ENCODE measurements at regions not wholly inside any gene's neighbourhood (a gene's known extent, or its start where the extent isn't known, plus 50 kb on each side); places are given as distances from the start of the nearest gene placed in this dataset.

DNA sequence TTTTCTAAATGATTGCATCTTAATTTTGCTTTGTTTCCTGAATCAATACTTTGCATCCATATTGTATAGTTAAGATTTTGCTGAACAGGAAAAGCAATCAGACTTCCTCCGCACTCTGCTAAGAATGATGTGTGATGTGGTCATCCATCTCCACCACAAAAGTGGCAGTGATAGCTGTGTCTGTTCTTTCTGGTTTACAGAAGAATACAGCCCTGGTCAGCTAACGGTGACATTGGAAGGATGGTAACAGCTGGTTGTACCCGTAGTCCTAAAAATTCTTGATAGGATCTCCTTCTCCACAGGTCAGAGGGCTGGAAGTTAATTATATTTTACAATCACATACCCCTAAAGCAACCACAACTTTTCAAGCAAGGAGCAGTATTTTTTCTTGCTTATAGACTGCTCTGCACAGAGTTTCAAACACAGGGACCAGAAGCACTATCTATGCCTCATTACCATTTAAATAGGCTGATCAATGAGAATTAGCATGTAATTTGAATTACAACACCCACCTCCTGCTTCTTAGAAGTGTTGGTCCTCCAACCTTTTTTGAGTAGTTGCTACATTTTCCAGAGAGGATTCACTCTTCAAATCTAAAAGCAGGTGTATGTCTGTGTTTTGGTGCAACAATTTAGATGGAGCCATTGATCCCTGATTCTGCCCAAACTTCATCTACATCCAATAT is 1191.9 kb upstream of the NUDT12 start:
- Histone ChIP-seq H3K9me3 (ENCODE audit: control insufficient read depth in 2 of 2, low read length in 2 of 2) (no peaks in the 10 kb centered on the region), H3K27me3 (ENCODE audit: control insufficient read depth in 2 of 2, insufficient read depth in 2 of 2, low read length in 2 of 2) (no peaks in the 10 kb centered on the region), H3K4me3 (ENCODE audit: low read length in 2 of 2) (no peak overlapping the region), H3K27ac (ENCODE audit: low read depth in 2 of 2, low read length in 2 of 2) (no peak overlapping the region), H3K9ac (ENCODE audit: low read depth in 1 of 2, low read length in 2 of 2) (no peak overlapping the region), H3K36me3 (ENCODE audit: control insufficient read depth in 2 of 2, insufficient read depth in 2 of 2, low read length in 2 of 2) (no peaks in the 10 kb centered on the region), H3K4me1 (ENCODE audit: control insufficient read depth in 2 of 2, insufficient read depth in 2 of 2, low read length in 2 of 2) (no peaks in the 10 kb centered on the region)

GRCh38 chr5:104751969-104752368 is 1189.4 kb upstream of the NUDT12 start:
- Histone ChIP-seq H3K9ac (ENCODE audit: low read depth in 1 of 2, low read length in 2 of 2) (no peak overlapping the region), H3K27ac (ENCODE audit: low read depth in 2 of 2, low read length in 2 of 2) (no peak overlapping the region), H3K9me3 (ENCODE audit: control insufficient read depth in 2 of 2, low read length in 2 of 2) (no peaks in the 10 kb centered on the region), H3K27me3 (ENCODE audit: control insufficient read depth in 2 of 2, insufficient read depth in 2 of 2, low read length in 2 of 2) (no peaks in the 10 kb centered on the region), H3K4me1 (ENCODE audit: control insufficient read depth in 2 of 2, insufficient read depth in 2 of 2, low read length in 2 of 2) (no peaks in the 10 kb centered on the region), H3K4me3 (ENCODE audit: low read length in 2 of 2) (no peak overlapping the region), H3K36me3 (ENCODE audit: control insufficient read depth in 2 of 2, insufficient read depth in 2 of 2, low read length in 2 of 2) (no peaks in the 10 kb centered on the region)

GRCh38 chr5:104739905-104740304 is 1177.3 kb upstream of the NUDT12 start:
- Histone ChIP-seq H3K9ac (ENCODE audit: low read depth in 1 of 2, low read length in 2 of 2) (no peak overlapping the region), H3K27ac (ENCODE audit: low read depth in 2 of 2, low read length in 2 of 2) (no peak overlapping the region), H3K4me3 (ENCODE audit: low read length in 2 of 2) (no peak overlapping the region), H3K27me3 (ENCODE audit: control insufficient read depth in 2 of 2, insufficient read depth in 2 of 2, low read length in 2 of 2) (no peaks in the 10 kb centered on the region), H3K4me1 (ENCODE audit: control insufficient read depth in 2 of 2, insufficient read depth in 2 of 2, low read length in 2 of 2) (no peaks in the 10 kb centered on the region), H3K36me3 (ENCODE audit: control insufficient read depth in 2 of 2, insufficient read depth in 2 of 2, low read length in 2 of 2) (no peaks in the 10 kb centered on the region), H3K9me3 (ENCODE audit: control insufficient read depth in 2 of 2, low read length in 2 of 2) (no peaks in the 10 kb centered on the region)

DNA sequence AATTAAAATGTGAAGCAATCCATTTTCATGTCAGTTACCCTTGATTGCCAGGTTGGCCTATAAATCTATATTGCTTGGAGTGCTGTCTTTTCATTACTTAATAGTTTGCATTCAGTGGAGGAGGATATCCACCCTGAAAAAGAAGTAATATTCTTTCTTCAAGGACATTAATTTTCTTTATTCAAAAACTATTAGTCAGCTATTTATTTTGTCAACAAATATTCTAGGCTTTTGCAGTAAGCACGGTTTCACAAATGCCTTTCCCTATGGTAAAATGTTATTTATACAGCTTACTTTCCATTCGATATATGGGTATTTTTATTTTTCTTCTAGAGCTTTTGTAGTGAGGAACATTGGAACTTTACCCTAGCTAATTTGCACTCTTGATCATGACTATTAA is 1176.9 kb upstream of the NUDT12 start:
- no peaks in the 10 kb centered on the region for H3K4me1 ChIP-seq (ENCODE audit: control insufficient read depth in 2 of 2, insufficient read depth in 2 of 2, low read length in 2 of 2)
- H3K9me3 ChIP-seq (ENCODE audit: control insufficient read depth in 2 of 2, low read length in 2 of 2) = no peaks in the 10 kb centered on the region
- H3K27ac ChIP-seq (ENCODE audit: low read depth in 2 of 2, low read length in 2 of 2) = no peak overlapping the region
- H3K27me3 ChIP-seq (ENCODE audit: control insufficient read depth in 2 of 2, insufficient read depth in 2 of 2, low read length in 2 of 2) = no peaks in the 10 kb centered on the region
- no peak overlapping the region for H3K9ac ChIP-seq (ENCODE audit: low read depth in 1 of 2, low read length in 2 of 2)
- no peaks in the 10 kb centered on the region for H3K36me3 ChIP-seq (ENCODE audit: control insufficient read depth in 2 of 2, insufficient read depth in 2 of 2, low read length in 2 of 2)
- no peak overlapping the region for H3K4me3 ChIP-seq (ENCODE audit: low read length in 2 of 2)

- H3K27me3 ChIP-seq (ENCODE audit: control insufficient read depth in 2 of 2, insufficient read depth in 2 of 2, low read length in 2 of 2) = no peaks in the 10 kb centered on the region
- no peak overlapping the region for H3K27ac ChIP-seq (ENCODE audit: low read depth in 2 of 2, low read length in 2 of 2)
- H3K9ac ChIP-seq (ENCODE audit: low read depth in 1 of 2, low read length in 2 of 2) = no peak overlapping the region
- no peaks in the 10 kb centered on the region for H3K9me3 ChIP-seq (ENCODE audit: control insufficient read depth in 2 of 2, low read length in 2 of 2)
- no peaks in the 10 kb centered on the region for H3K4me1 ChIP-seq (ENCODE audit: control insufficient read depth in 2 of 2, insufficient read depth in 2 of 2, low read length in 2 of 2)
- H3K36me3 ChIP-seq (ENCODE audit: control insufficient read depth in 2 of 2, insufficient read depth in 2 of 2, low read length in 2 of 2) = no peaks in the 10 kb centered on the region
- H3K4me3 ChIP-seq (ENCODE audit: low read length in 2 of 2) = no peak overlapping the region
Observed at GRCh38 chr5:104736073-104736472, 1173.5 kb upstream of the NUDT12 start.

GRCh38 chr5:104734046-104734445 is 1171.5 kb upstream of the NUDT12 start:
- Histone ChIP-seq H3K36me3 (ENCODE audit: control insufficient read depth in 2 of 2, insufficient read depth in 2 of 2, low read length in 2 of 2) (no peaks in the 10 kb centered on the region), H3K9ac (ENCODE audit: low read depth in 1 of 2, low read length in 2 of 2) (no peak overlapping the region), H3K27ac (ENCODE audit: low read depth in 2 of 2, low read length in 2 of 2) (no peak overlapping the region), H3K4me1 (ENCODE audit: control insufficient read depth in 2 of 2, insufficient read depth in 2 of 2, low read length in 2 of 2) (no peaks in the 10 kb centered on the region), H3K27me3 (ENCODE audit: control insufficient read depth in 2 of 2, insufficient read depth in 2 of 2, low read length in 2 of 2) (no peaks in the 10 kb centered on the region), H3K9me3 (ENCODE audit: control insufficient read depth in 2 of 2, low read length in 2 of 2) (no peaks in the 10 kb centered on the region), H3K4me3 (ENCODE audit: low read length in 2 of 2) (no peak overlapping the region)

DNA sequence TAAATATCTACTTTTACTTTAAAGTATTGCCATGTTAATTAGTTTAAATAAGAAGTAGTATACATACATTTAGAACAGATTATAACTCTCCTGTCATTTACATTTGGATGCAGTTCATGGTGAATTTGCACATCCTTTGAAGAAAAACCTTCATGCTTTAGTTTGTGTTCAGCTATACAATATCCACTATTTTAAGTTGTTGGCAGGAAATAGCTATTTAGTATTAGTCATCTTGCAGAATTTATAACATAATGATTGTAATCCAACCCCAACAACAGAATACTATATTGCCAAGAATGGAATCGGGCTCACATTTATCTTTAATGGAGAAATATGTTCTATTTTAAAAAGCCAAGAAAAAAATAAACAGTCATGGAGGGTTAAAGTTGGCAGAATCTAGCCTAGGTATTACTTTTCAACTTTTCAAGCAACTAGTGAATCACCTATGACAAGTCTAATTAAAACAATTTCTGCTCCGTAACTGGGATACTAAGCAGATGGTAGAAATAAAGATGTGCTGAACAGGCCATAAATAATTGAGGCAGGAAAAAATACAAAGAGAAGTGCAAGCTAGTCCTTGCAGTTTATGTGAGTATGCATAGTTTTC is 1170.6 kb upstream of the NUDT12 start:
- no peaks in the 10 kb centered on the region for H3K9me3 ChIP-seq (ENCODE audit: control insufficient read depth in 2 of 2, low read length in 2 of 2)
- H3K27ac ChIP-seq (ENCODE audit: low read depth in 2 of 2, low read length in 2 of 2) = no peak overlapping the region
- H3K4me1 ChIP-seq (ENCODE audit: control insufficient read depth in 2 of 2, insufficient read depth in 2 of 2, low read length in 2 of 2) = no peaks in the 10 kb centered on the region
- H3K36me3 ChIP-seq (ENCODE audit: control insufficient read depth in 2 of 2, insufficient read depth in 2 of 2, low read length in 2 of 2) = no peaks in the 10 kb centered on the region
- H3K27me3 ChIP-seq (ENCODE audit: control insufficient read depth in 2 of 2, insufficient read depth in 2 of 2, low read length in 2 of 2) = no peaks in the 10 kb centered on the region
- H3K9ac ChIP-seq (ENCODE audit: low read depth in 1 of 2, low read length in 2 of 2) = no peak overlapping the region
- no peak overlapping the region for H3K4me3 ChIP-seq (ENCODE audit: low read length in 2 of 2)

DNA sequence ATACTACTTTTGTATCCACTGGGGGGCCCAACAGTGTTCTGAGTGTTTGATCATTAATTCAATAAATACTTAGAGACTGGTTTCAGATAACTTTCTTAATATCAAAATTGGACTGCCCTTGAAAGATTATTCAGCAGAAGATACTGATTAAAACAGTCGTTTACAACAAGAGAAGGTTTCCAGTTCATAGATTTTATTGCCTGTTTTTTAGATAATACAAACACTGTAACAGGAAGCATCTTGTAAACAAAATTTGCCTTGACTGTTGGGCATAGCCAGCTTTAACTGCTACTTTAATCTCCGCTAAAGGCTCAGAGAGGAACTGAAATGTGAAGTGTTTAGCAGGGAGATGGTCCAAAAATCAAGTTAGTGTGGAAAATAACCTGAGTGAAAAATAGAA is 1168.7 kb upstream of the NUDT12 start:
- Histone ChIP-seq H3K36me3 (ENCODE audit: control insufficient read depth in 2 of 2, insufficient read depth in 2 of 2, low read length in 2 of 2) (no peaks in the 10 kb centered on the region), H3K9me3 (ENCODE audit: control insufficient read depth in 2 of 2, low read length in 2 of 2) (no peaks in the 10 kb centered on the region), H3K27me3 (ENCODE audit: control insufficient read depth in 2 of 2, insufficient read depth in 2 of 2, low read length in 2 of 2) (no peaks in the 10 kb centered on the region), H3K4me3 (ENCODE audit: low read length in 2 of 2) (no peak overlapping the region), H3K27ac (ENCODE audit: low read depth in 2 of 2, low read length in 2 of 2) (no peak overlapping the region), H3K4me1 (ENCODE audit: control insufficient read depth in 2 of 2, insufficient read depth in 2 of 2, low read length in 2 of 2) (no peaks in the 10 kb centered on the region), H3K9ac (ENCODE audit: low read depth in 1 of 2, low read length in 2 of 2) (no peak overlapping the region)

- H3K27me3 ChIP-seq (ENCODE audit: control insufficient read depth in 2 of 2, insufficient read depth in 2 of 2, low read length in 2 of 2) = no peaks in the 10 kb centered on the region
- no peaks in the 10 kb centered on the region for H3K4me1 ChIP-seq (ENCODE audit: control insufficient read depth in 2 of 2, insufficient read depth in 2 of 2, low read length in 2 of 2)
- H3K9me3 ChIP-seq (ENCODE audit: control insufficient read depth in 2 of 2, low read length in 2 of 2) = no peaks in the 10 kb centered on the region
- no peak overlapping the region for H3K9ac ChIP-seq (ENCODE audit: low read depth in 1 of 2, low read length in 2 of 2)
- H3K27ac ChIP-seq (ENCODE audit: low read depth in 2 of 2, low read length in 2 of 2) = no peak overlapping the region
- no peaks in the 10 kb centered on the region for H3K36me3 ChIP-seq (ENCODE audit: control insufficient read depth in 2 of 2, insufficient read depth in 2 of 2, low read length in 2 of 2)
- no peak overlapping the region for H3K4me3 ChIP-seq (ENCODE audit: low read length in 2 of 2)
Observed at GRCh38 chr5:104708027-104708426, 1145.4 kb upstream of the NUDT12 start.

DNA sequence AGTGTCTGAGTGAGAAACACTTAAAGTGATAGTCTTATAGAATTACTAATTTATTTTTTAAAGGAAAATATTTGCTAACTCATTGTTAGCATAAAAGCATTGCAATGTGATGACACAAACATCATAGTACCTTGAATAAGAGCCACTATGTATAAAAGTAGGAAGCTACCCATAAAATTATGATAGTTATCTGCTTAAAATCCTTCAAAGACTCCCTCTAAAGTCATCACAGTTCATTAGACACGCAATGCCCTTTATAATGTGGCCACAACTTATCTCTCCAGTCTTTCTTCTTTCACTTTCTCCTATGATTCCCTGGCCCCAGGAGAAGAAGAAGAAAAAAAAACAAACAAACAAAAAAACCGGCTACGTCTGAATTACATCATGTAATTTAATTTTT is 1144.0 kb upstream of the NUDT12 start:
- H3K36me3 ChIP-seq (ENCODE audit: control insufficient read depth in 2 of 2, insufficient read depth in 2 of 2, low read length in 2 of 2) = no peaks in the 10 kb centered on the region
- no peaks in the 10 kb centered on the region for H3K9me3 ChIP-seq (ENCODE audit: control insufficient read depth in 2 of 2, low read length in 2 of 2)
- no peak overlapping the region for H3K9ac ChIP-seq (ENCODE audit: low read depth in 1 of 2, low read length in 2 of 2)

More for the DNA sequence above, 1144.0 kb upstream of the NUDT12 start:
- Histone ChIP-seq H3K4me3 (ENCODE audit: low read length in 2 of 2) (no peak overlapping the region), H3K27me3 (ENCODE audit: control insufficient read depth in 2 of 2, insufficient read depth in 2 of 2, low read length in 2 of 2) (no peaks in the 10 kb centered on the region), H3K4me1 (ENCODE audit: control insufficient read depth in 2 of 2, insufficient read depth in 2 of 2, low read length in 2 of 2) (no peaks in the 10 kb centered on the region), H3K27ac (ENCODE audit: low read depth in 2 of 2, low read length in 2 of 2) (no peak overlapping the region)
